D721Med (cell line): ENCODE measurements at regions not wholly inside any gene's neighbourhood (a gene's known extent, or its start where the extent isn't known, plus 50 kb on each side); places are given as distances from the start of the nearest gene placed in this dataset.

ENCODE experiments used
- DNase-seq: peaks from one replicate; pipeline ENCODE4 v3.0.0; 2011; ENCODE audit warnings: low spot score; ENCODE audit not compliant: insufficient read length
- FAIRE-seq: peaks from 2 replicates; lab custom pipeline; 2011; peaks lifted over from hg19 to GRCh38; lab: Jason Lieb, UNC
- TF ChIP-seq, protein P1 (sequence below): IDR thresholded peaks from 2 replicates; pipeline ENCODE4 v1.5.1; 2012; ENCODE audit warnings: mild to moderate bottlenecking, control low read depth; ENCODE audit not compliant: insufficient read depth; ENCODE audit errors: missing control alignments

DNA sequence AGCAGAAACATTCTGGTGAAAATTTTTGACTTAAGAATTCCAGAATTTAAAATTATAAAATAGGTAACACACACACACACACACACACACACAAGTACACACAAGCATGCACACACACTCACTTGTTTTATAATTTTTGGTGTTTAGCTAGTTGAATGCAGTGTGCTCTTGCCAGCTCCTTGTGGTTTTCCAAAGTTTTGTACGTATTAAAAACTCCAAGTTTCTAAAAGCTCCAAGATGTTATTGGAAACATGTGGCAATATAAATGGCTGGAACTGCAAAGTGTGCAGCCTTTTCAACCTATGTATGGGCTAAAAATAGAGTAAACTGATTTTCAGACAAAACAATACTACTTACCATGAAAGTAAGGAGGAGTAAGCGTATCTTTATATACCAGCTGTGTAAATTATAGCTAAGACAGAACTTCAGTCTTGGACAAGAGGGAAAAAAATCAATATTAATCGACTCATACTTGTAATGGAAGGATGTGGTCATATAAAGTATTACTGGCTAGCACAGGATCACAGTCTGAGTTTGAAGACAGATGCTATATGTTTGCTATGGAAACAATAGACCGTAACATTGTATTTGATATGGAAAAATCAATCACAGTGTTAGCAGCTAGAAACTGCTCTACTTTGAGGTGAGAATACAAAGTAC is 727.1 kb upstream of the GRAMD2B start:
- FAIRE-seq = no peak
- no peak for DNase-seq
- TF ChIP-seq, protein P1, sequence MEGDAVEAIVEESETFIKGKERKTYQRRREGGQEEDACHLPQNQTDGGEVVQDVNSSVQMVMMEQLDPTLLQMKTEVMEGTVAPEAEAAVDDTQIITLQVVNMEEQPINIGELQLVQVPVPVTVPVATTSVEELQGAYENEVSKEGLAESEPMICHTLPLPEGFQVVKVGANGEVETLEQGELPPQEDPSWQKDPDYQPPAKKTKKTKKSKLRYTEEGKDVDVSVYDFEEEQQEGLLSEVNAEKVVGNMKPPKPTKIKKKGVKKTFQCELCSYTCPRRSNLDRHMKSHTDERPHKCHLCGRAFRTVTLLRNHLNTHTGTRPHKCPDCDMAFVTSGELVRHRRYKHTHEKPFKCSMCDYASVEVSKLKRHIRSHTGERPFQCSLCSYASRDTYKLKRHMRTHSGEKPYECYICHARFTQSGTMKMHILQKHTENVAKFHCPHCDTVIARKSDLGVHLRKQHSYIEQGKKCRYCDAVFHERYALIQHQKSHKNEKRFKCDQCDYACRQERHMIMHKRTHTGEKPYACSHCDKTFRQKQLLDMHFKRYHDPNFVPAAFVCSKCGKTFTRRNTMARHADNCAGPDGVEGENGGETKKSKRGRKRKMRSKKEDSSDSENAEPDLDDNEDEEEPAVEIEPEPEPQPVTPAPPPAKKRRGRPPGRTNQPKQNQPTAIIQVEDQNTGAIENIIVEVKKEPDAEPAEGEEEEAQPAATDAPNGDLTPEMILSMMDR = no peak

DNA sequence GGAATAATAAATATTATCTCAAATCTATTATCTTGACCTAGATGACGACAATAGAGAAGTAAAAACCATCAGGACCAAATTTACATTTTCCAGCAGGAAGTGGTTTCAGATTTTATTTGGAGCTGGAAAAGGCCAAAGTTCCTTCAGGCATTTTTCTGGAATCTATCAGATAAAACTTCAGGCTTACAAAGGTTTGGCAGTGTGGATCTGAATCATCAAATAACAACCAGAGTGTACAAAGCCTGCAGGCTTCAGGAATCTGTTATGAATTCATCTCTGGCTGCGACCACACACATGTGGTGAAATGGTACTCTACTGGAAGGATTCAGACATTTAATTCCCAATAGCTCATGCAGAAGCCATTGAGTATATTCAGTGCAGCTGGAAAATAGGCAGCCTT is 726.4 kb upstream of the GRAMD2B start:
- FAIRE-seq (no peak), DNase-seq (no peak)
- TF ChIP-seq, protein P1 = no peak

DNA sequence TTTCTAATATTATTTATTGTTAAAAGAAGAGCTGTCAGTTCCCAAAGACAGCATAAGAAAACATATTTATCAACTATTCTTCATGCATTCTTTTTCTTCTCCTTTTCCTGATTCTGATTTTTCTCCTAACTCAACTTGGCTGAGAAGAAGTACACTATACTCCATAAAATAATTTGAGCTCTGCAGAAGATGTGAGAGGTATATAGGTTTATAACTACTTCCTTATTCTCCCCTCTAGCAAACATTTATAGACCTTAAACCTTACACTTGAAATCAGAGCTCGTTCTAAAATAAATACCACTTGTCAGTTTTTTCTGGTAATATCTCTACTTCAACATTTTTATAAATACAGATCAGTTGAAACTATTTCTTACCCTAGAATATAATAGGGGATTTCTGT is 724.8 kb upstream of the GRAMD2B start:
- TF ChIP-seq, protein P1 = no peak

DNA sequence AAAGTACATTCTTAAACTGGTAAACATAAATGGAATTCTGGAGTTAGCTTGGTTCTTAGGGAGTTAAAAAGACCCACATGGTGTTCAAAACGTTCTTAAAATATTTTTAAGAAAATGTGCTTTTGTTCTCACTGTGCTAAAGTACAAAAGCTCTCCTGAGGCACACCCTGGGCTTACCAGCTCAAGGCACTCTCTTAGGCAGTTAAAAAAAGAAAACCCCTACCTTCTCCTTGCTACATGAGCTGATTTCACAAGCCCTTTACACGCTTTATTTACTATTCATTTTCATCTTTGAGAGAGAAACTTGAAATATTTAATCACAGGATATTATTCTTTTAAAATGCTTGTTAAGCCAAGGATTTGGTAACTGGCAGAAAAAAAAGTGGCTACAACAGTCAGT is 723.3 kb upstream of the GRAMD2B start:
- DNase-seq (no peak), FAIRE-seq (no peak)
- TF ChIP-seq, protein P1 = no peak

More for the DNA sequence above, 724.8 kb upstream of the GRAMD2B start:
- no peak for DNase-seq
- FAIRE-seq = no peak

DNA sequence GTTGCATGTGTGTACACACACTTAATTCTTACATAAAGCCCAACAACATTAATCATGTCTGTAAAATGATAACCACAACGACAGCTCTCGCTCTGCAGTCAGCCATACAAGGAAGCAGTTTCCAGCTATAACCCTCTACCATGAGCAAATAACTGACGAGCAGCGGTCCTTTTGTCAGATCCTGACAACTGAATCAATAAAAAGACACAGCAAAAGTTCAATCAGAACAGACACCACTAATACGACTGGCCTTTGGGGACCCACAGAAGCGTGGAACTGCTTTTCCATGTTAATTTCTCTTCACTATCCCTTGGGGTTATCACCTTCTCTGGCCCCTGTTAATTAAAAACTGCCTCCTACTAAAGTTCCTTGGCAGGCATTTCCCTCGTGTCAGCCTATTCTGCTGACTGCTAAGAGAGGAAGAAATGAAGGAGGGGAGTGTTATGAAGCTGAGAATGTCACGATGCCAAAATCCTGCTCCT is 722.8 kb upstream of the GRAMD2B start:
- no peak for DNase-seq
- FAIRE-seq = no peak
- TF ChIP-seq, protein P1 = no peak

DNA sequence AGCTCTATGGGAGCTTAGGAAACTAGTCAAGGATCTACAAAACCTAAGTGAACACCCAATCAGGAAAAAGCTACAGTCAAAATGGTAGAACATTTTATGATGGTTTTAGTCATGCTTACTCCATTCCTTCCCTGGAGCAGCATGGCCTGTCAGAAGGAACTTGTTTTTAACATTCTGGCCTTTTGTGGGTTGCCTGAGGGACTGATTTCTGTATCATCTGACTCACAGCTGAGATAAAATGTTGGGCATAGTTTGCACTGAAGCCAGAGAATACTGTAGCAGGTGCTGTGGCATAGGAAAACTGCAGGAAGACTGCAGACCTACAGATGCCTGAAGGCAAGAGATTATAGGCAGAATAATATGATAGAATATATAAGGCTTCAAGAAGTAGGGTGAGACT is 719.6 kb upstream of the GRAMD2B start:
- FAIRE-seq (no peak), DNase-seq (no peak)
- TF ChIP-seq, protein P1 = no peak

DNA sequence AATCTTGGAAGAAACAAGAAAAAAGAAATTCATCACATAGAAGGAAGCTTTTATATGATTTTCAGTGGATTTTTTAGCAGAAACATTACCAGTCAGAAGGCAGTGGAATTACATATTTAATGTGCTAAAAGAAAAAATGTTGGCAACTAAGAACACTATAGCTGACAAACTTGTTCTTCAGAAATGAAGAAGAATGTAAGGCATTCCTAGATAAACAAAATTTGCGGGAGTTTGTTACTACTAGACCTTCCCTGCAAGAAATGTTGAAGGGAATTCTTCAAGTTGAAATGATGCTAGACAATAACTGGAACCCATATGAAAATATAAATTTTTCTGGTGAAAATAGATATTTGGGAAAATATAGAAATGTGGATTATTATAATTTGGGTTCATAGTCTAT is 718.3 kb upstream of the GRAMD2B start:
- DNase-seq (no peak), FAIRE-seq (no peak)
- TF ChIP-seq, protein P1 = no peak
